ENCODE measurements at regions not wholly inside any gene's neighbourhood (a gene's known extent, or its start where the extent isn't known, plus 50 kb on each side); places are given as distances from the start of the nearest gene placed in this dataset.

- peaks cover 0 to 5% (median 0%) of the 10 kb centered on the region in 4 donors for H3K4me1 ChIP-seq
- H3K27me3 ChIP-seq: no peaks in the 10 kb centered on the region
- H3K27ac ChIP-seq: no peak overlapping the region
- H3K9me3 ChIP-seq: peaks cover 0 to 7% (median 3%) of the 10 kb centered on the region in 4 donors
- peak in 1 of 2 donors; percentile 11 for DNase-seq
- intact Hi-C loops (cut with DNase I; ENCODE audit: low total_unique reads): no loop called here
- H3K4me3 ChIP-seq: no peak overlapping the region
- TF ChIP-seq EP300 (IDR thresholded peaks at IDR 0.05) (no peak), POLR2AphosphoS5 (IDR thresholded peaks at IDR 0.05) (no peak), CTCF (IDR thresholded peaks at IDR 0.05) (no peak), POLR2A (IDR thresholded peaks at IDR 0.05) (no peak)
- H3K36me3 ChIP-seq: no peaks in the 10 kb centered on the region
- 64 to 71% (median 69%) methylated on average over 4 of the region's 4 CpGs for WGBS, 5 donors
Observed at GRCh38 chr11:13160806-13161205, 116.8 kb upstream of the BMAL1 start.

DNA sequence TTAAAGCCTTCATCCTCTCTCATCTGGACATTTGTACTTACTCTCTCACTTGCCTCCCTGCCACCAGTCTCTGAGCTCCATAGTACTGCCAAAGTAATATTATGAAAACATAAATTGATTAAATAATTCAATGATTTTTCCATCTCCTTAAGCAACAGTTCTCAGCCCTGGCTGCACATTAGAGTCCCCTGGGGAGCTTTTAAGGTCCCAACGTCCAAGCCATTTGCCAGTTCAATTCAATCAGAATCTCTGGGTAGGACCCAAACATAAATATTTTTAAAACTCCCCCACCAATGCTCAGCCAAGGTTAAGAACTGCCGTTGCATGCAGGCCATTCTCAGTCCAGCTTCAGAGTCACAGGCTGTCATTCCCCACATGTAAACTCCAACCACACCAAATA, 114.4 kb upstream of the BMAL1 start:
- Histone ChIP-seq H3K27ac (no peak overlapping the region), H3K4me1 (peaks cover 0 to 5% (median 2%) of the 10 kb centered on the region in 4 donors), H3K9me3 (no peaks in the 10 kb centered on the region), H3K27me3 (no peaks in the 10 kb centered on the region), H3K4me3 (no peak overlapping the region), H3K36me3 (no peaks in the 10 kb centered on the region)
- no peak for DNase-seq
- WGBS, 5 donors: 53 to 82% (median 64%) methylated on average over 2 of the region's 2 CpGs
- intact Hi-C loops (cut with DNase I; ENCODE audit: low total_unique reads): no loop called here
- TF ChIP-seq CTCF (IDR thresholded peaks at IDR 0.05): no peak
- no peak for TF ChIP-seq POLR2A (IDR thresholded peaks at IDR 0.05)
- no peak for TF ChIP-seq POLR2AphosphoS5 (IDR thresholded peaks at IDR 0.05)
- no peak for TF ChIP-seq EP300 (IDR thresholded peaks at IDR 0.05)

DNA sequence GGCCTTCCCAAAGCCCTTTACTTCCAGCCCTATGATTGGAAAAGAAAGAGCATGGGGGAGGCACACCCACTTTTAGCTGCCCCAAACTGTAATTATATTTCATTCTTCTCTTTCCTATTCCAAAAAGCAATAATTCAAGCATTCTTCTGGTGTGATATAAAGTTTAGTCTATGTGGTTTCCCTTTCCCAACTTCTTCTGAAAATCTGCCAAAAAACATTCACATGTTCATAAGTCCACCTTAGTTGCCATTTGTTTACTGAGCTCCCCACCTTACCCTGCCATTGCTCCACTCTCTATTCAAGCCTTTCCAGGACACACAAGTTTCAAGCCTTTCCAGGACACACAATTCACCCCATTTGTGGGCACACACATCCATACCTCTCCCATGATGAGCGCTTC, 111.6 kb upstream of the BMAL1 start:
- TF ChIP-seq EP300 (IDR thresholded peaks at IDR 0.05): no peak
- no peak for TF ChIP-seq POLR2AphosphoS5 (IDR thresholded peaks at IDR 0.05)
- TF ChIP-seq CTCF (IDR thresholded peaks at IDR 0.05): no peak
- TF ChIP-seq POLR2A (IDR thresholded peaks at IDR 0.05): no peak
- Histone ChIP-seq H3K36me3 (no peaks in the 10 kb centered on the region), H3K4me1 (peaks cover 0 to 12% (median 7%) of the 10 kb centered on the region in 4 donors), H3K4me3 (no peak overlapping the region), H3K27ac (no peak overlapping the region), H3K27me3 (no peaks in the 10 kb centered on the region), H3K9me3 (no peaks in the 10 kb centered on the region)
- DNase-seq: no peak
- intact Hi-C loops (cut with DNase I; ENCODE audit: low total_unique reads): no loop called here
- 46 to 100% (median 96%) methylated on average over 1 of the region's 1 CpG for WGBS, 5 donors

GRCh38 chr11:13168271-13168670, 109.3 kb upstream of the BMAL1 start:
- peak; percentile 57 to 63 for DNase-seq
- peak overlapping the region in 1 of 5 donors; percentile 16 for H3K27ac ChIP-seq

More at GRCh38 chr11:13168271-13168670, 109.3 kb upstream of the BMAL1 start:
- Histone ChIP-seq H3K4me3 (no peak overlapping the region), H3K4me1 (peaks cover 0 to 12% (median 5%) of the 10 kb centered on the region in 4 donors), H3K27me3 (no peaks in the 10 kb centered on the region), H3K9me3 (no peaks in the 10 kb centered on the region), H3K36me3 (no peaks in the 10 kb centered on the region)
- intact Hi-C loops (cut with DNase I; ENCODE audit: low total_unique reads): no loop called here
- WGBS, 5 donors: 44 to 82% (median 46%) methylated on average over 2 to 4 of the region's 4 CpGs
- TF ChIP-seq EP300 (IDR thresholded peaks at IDR 0.05) (no peak), CTCF (IDR thresholded peaks at IDR 0.05) (no peak), POLR2AphosphoS5 (IDR thresholded peaks at IDR 0.05) (peak in 1 of 3 donors; percentile 59), POLR2A (IDR thresholded peaks at IDR 0.05) (no peak)

Measured in stomach (tissue), 8 donors.